ENCODE measurements at regions not wholly inside any gene's neighbourhood (a gene's known extent, or its start where the extent isn't known, plus 50 kb on each side); places are given as distances from the start of the nearest gene placed in this dataset.
"Not testable (repeated sequence)": the region's sequence is repeated elsewhere in the genome, so short reads cannot be mapped to it uniquely, and the experiment has no call there.

GRCh38 chr11:33553486-33553885, 147.1 kb downstream of the C11orf91 start:
- DNase-seq: no peak

GRCh38 chr11:33552756-33553155, 147.9 kb downstream of the C11orf91 start:
- no peak for DNase-seq

- DNase-seq: no peak
These were observed 149.6 kb downstream of the C11orf91 start for GRCh38 chr11:33551051-33551450.

DNA sequence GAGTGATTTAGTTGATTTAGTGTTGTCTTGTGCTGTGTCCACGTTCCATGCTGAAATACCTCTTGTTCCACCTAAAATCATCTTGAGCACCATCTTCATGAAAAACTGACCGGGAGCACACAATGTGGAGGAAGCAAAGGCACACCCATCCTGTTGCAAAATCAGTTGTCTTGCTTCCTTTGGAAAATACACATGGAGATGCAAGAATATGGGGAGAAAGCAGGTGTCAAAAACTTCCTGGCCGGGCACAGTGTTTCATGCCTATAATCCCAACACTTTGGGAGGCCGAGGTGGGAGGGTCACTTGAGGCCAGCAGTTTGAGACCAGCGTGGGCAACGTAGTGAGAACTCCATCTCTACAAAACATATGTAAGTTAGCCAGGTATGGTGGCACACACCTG, 151.1 kb downstream of the C11orf91 start:
- DNase-seq: no peak

GRCh38 chr11:33545931-33546330, 154.7 kb downstream of the C11orf91 start:
- no peak for DNase-seq

GRCh38 chr11:33544593-33545373, 155.8 kb downstream of the C11orf91 start:
- DNase-seq: no peak

GRCh38 chr11:33543823-33544222, 156.8 kb downstream of the C11orf91 start:
- no peak for DNase-seq

DNA sequence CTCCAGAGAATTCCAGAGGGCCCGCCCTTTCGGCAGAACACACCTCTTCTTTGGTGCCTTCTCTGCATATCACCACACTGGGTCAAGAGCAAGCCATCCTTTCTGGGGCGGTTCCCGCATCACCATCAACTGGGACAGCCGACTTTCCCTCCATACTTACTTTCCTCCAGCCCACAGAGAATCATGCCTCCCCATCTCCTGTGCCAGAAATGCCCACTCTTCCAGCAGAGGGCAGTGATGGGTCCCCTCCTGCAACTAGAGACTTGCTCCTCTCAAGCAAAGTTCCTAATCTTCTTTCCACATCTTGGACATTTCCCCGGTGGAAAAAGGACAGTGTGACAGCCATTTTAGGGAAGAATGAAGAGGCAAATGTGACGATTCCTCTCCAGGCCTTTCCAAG, 157.7 kb downstream of the C11orf91 start:
- peak in 1 of 4 experiments; percentile 6 for DNase-seq

DNA sequence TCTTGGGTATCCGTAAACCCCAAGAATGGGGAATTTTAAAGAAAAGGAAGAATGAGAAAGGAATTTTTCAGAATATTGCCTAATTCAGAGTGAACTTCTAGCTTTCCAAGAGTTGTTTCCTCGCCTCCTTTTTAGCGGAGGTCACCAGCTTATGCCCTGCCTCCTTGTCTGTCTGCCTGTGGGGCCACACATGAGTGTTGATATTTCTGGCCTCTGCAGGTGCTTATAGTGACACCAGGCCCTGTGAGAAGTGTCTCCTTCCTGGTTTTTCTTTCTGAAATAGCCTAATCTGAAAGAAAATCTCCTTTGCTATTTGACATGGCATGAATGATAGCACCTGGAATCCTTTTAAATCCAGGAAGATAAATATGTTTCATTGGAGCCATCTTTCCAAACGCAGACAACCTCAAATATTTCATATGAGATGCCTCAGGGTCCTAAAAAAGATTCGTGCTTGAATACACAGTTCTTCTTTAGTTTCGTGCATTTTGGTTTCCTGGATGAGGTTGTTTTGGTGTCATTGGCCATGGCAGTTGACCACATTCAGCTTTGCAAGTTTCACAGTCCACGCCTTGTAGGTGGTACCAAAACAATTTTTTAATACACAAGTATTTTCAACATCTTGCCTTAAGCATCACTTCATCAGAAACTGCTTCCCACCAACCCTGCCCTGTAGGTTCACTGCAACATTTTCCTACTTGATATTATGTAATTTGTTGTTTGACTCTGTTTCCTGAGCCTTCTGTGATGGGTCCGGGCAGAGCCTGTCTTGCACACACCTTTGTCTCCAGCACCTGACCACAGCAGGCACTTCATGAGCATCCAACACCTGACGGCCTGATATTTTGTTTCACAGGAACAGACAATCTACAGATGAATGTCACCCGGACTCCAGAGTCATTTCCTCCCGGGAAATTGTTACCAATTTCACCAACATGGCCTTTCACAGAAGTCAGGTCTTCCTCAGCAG, 159.4 kb downstream of the C11orf91 start:
- no peak for DNase-seq

- no peak for DNase-seq
These were observed 160.2 kb downstream of the C11orf91 start for GRCh38 chr11:33540427-33540826.

- DNase-seq: no peak
These were observed 160.9 kb downstream of the C11orf91 start for GRCh38 chr11:33539751-33540150.

DNA sequence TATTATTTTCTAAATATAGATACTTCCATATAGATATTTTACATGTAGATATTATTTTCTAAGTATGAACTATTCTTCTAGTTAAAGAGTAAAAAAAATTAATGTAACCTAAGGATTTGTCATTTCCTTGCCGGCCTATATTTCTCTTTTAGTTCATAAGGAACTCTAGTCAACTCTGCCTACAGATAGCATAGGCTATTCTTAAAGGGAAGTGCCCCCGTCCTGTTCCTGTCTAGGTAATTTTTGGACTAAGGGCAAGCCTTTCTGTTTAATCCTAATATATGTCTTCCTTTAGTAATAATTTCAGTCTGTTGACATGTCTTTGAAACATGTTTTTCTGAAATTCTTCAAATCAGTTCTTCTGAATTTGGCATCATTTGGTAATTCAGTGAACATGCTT, 161.9 kb downstream of the C11orf91 start:
- DNase-seq: no peak

- DNase-seq: no peak
These were observed 164.4 kb downstream of the C11orf91 start for GRCh38 chr11:33536178-33536577.

- no peak for DNase-seq
These were observed 166.1 kb downstream of the C11orf91 start for GRCh38 chr11:33534575-33534974.

DNA sequence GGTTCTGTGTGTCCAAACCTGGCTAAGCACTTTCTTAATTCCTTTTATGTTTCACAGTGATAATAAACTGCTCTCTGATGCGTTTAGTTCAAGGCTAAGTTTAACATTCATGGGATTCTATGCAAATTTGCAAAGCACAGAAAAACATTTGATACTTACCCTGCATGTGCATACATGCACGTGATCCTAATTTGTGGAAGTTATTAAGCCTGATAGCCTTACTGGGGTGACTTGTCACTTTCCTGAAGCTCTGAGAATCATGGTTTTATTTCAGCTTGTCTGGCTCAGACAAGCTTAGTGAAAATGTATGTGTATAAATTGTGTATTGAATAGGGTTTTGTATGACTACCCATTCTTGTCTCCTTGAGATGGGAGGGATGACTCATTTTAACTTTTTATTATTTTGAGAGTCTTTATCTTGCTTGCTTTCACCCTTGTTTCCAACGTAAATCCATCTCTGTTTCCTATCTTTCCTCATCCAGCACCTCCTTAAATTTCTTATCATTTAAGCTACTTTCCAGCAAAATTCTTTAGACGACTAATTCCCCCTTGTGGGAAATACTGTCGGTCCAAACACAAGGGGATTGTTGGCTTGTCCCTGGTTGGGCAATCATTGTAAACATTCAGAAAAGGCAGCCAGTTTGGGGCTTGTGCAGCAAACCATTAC, 167.1 kb downstream of the C11orf91 start:
- DNase-seq: no peak

- no peak for DNase-seq
These were observed 167.8 kb downstream of the C11orf91 start for GRCh38 chr11:33532720-33533385.

GRCh38 chr11:33532257-33532656, 168.4 kb downstream of the C11orf91 start:
- DNase-seq: no peak

- DNase-seq: no peak
These were observed 168.9 kb downstream of the C11orf91 start for GRCh38 chr11:33531743-33532181.

DNA sequence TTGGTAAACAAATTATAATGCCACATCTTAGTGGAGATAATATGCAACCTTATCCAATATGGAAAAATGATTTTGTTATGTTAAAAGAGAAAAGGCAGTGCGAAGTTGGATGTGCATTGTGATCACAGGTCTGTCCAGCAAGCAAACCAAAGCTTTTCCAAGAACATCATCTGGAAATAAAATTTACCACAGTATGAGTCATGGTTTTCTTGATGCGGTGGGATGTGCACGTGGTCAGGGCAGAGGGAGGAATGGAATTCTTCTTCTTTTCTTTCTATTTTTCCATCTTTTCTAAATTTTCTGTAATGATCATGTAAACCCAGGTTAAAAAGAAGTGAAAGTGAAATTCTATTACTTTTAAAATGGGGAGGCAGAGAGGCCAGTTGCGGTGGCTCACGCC, 169.8 kb downstream of the C11orf91 start:
- DNase-seq: no peak

DNA sequence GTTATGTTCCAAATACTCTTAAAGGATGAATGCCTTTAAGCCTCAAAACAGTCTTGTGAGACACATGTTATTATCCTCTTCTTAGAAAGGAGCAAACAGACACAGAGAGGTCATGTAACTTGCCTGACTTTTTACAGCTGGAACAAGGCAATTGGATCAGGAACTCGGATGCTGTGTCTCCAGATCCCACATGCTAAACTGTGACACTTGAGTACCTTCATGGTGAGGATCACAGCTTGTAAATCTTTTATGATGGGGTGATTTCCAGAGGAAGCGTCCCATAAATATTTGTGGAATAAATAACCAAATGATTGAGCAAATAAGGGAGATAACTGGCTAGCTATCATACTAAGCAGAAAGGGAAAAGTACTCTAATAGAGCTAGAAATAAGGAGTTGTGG, 171.2 kb downstream of the C11orf91 start:
- DNase-seq: no peak

DNA sequence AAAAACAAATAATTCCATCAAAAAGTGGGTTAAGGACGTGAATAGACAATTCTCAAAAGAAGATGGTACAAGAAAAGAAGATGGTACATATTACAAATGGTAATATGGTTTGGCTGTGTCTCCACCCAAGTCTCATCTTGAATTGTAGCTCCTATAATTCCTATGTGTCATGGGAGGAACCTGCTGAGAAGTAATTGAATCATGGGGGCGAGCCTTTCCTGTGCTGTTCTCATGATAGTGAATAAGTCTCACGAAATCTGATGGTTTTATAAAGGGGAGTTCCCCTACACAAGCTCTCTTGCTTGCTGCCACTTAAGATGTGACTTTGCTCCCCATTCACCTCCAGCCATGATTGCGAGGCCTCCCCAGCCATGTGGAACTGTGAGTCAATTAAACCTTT, 172.9 kb downstream of the C11orf91 start:
- DNase-seq: not testable (repeated sequence)

- no peak for DNase-seq
These were observed 174.8 kb downstream of the C11orf91 start for GRCh38 chr11:33525789-33526188.

- DNase-seq: no peak
These were observed 179.2 kb downstream of the C11orf91 start for GRCh38 chr11:33521384-33521783.
